T-helper 2 cell treated with Interferon-gamma antibody and Interleukin-4, amounts not matched to agents 5 μg/mL and 100 μg/mL, for 36 hours (primary cell): ENCODE measurements at regions not wholly inside any gene's neighbourhood (a gene's known extent, or its start where the extent isn't known, plus 50 kb on each side); places are given as distances from the start of the nearest gene placed in this dataset.
"Not testable (repeated sequence)": the region's sequence is repeated elsewhere in the genome, so short reads cannot be mapped to it uniquely, and the experiment has no call there.

ENCODE experiments used
- DNase-seq: peaks from one replicate; pipeline ENCODE4 v3.0.0; 2021; ENCODE audit warnings: low spot score
- H3K27ac Mint-ChIP-seq: one replicate; pipeline ENCODE4 v1.8.0; 2021; ENCODE audit warnings: mild to moderate bottlenecking, mixed read lengths
- H3K27me3 Mint-ChIP-seq: one replicate; pipeline ENCODE4 v1.8.0; 2021; ENCODE audit warnings: low read depth, mixed read lengths
- H3K36me3 Mint-ChIP-seq: one replicate; pipeline ENCODE4 v1.8.0; 2021; ENCODE audit warnings: low read depth, mixed read lengths
- H3K4me1 Mint-ChIP-seq: one replicate; pipeline ENCODE4 v1.8.0; 2021; ENCODE audit warnings: low read depth, mixed read lengths
- H3K4me3 Mint-ChIP-seq: one replicate; pipeline ENCODE4 v1.8.0; 2022; ENCODE audit warnings: mild to moderate bottlenecking, moderate library complexity, mixed read lengths
- H3K9me3 Mint-ChIP-seq: one replicate; pipeline ENCODE4 v1.8.0; 2021; ENCODE audit warnings: mixed read lengths

DNA sequence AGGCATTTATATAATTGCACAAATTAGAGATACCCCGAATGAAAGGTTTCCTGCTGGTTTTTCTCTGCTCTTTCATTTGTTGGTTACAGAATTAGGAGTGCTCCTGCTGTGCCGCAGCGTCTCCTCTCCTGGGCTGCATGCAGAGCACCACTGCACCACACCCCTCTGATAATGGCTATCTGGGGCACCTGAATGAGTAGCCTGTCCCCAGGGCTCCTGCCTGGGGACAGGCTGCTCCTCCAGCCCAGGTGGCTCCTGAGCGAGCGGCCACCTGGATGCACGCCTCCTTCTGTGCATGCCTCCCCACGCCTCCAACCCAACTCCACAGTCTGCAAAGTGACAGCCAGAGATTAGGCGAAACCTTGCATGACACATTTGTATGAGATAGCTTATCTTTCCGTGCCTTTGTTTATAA, 242.6 kb upstream of the FZD8 start:
- Mint-ChIP-seq H3K4me3 (no peak overlapping the region), H3K36me3 (no peaks in the 10 kb centered on the region), H3K4me1 (no peaks in the 10 kb centered on the region), H3K27me3 (no peaks in the 10 kb centered on the region), H3K27ac (no peak overlapping the region), H3K9me3 (no peaks in the 10 kb centered on the region)
- no peak for DNase-seq

DNA sequence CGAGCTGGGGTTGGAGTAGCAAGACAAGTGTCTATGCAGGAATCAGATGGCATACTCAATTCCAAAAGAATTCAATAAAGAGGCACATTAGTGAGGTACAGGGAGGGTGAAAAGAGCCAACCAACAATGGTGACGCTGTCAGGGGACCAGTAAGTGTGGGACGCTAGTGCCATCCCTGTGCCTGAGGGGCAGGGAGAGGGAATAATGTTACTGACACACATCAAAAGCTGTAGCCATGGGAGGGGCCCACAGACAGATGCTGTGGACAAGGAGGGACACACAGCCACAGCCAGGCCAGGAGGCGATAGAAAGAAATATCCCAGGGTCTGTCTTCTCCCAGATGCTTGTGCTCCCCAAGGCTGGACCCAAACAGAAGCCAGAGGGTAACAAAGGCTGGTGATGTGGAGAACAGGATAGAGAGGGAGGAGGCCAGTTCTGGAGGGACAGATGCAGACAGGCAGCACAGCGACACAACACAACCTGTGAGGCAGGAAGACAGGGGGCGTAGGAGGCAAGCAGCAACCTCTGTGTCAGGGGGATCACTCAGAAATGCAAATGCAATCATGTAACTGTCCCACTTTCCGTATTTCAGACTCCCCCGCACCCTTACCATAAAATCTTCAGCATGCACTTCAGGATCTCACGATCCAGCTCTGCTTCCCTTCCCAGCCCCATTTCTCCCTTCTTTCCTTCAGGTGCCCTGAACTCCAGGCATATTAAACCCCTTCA, 240.5 kb upstream of the FZD8 start:
- H3K4me3 Mint-ChIP-seq: no peak overlapping the region
- DNase-seq: no peak
- no peaks in the 10 kb centered on the region for H3K4me1 Mint-ChIP-seq
- no peaks in the 10 kb centered on the region for H3K27me3 Mint-ChIP-seq
- no peaks in the 10 kb centered on the region for H3K36me3 Mint-ChIP-seq
- no peaks in the 10 kb centered on the region for H3K9me3 Mint-ChIP-seq
- H3K27ac Mint-ChIP-seq: no peak overlapping the region

DNA sequence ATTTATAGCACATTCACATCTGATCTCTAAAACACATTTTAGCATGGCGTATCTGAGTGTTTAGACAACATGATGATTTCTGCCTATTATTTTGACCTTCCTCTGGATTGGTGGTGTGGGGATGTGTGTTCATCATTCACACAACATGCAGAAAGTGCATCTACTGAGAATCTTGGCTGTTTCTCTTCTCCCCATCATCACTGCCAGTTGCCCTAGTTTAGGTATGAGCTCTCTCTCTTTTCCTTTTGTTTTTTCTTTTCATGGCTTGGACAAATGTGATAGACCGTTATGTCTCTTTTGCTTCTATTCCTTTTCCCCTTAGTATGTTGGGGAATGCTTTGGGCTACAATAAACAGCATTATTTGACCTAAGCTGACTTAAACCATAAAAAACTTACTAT, 239.2 kb upstream of the FZD8 start:
- no peaks in the 10 kb centered on the region for H3K36me3 Mint-ChIP-seq
- H3K4me3 Mint-ChIP-seq: no peak overlapping the region
- DNase-seq: no peak
- no peaks in the 10 kb centered on the region for H3K9me3 Mint-ChIP-seq
- H3K27me3 Mint-ChIP-seq: no peaks in the 10 kb centered on the region
- H3K4me1 Mint-ChIP-seq: no peaks in the 10 kb centered on the region
- H3K27ac Mint-ChIP-seq: no peak overlapping the region

GRCh38 chr10:35876248-35876647, 234.2 kb upstream of the FZD8 start:
- Mint-ChIP-seq H3K4me1 (no peaks in the 10 kb centered on the region), H3K4me3 (no peak overlapping the region), H3K27me3 (no peaks in the 10 kb centered on the region), H3K36me3 (no peaks in the 10 kb centered on the region), H3K27ac (no peak overlapping the region), H3K9me3 (no peaks in the 10 kb centered on the region)
- DNase-seq: no peak

GRCh38 chr10:35875016-35875676, 233.1 kb upstream of the FZD8 start:
- Mint-ChIP-seq H3K4me1 (no peaks in the 10 kb centered on the region), H3K36me3 (no peaks in the 10 kb centered on the region), H3K27me3 (no peaks in the 10 kb centered on the region), H3K4me3 (no peak overlapping the region), H3K27ac (no peak overlapping the region), H3K9me3 (no peaks in the 10 kb centered on the region)
- DNase-seq: no peak

DNA sequence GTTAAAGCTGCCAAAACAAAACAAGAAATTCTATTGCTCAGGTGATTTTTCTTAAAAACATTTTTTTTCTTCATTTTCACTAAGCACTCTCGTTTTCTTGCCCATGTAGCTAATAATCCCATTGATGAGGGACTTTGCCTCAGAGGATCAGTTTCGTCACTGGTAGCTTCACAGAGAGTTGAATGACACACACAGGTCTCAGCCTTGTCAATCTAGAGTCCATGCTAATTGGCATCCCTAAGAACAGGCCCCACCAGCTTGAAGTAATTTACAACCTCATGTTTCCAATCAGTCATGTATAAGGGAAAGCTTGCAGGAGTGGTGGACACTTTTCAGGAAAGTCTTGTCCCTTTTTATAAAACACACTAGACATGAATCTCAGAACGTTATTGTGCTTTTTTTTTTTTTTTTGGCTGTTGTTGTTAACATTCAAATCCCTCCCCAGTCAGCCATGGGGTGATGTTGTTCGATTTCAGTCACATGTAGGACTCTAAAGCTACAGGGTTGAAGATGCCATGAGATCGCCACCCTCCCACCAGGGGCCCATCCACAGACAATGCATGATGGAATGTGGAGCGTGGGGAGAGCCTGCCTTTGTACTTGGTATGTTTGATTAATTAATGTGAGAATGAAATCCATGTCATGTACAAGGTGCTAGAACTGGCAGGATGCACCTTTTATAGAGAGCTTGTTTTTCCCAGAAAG, 232.4 kb upstream of the FZD8 start:
- Mint-ChIP-seq H3K4me1 (no peaks in the 10 kb centered on the region), H3K36me3 (no peaks in the 10 kb centered on the region), H3K9me3 (no peaks in the 10 kb centered on the region), H3K27ac (no peak overlapping the region), H3K27me3 (no peaks in the 10 kb centered on the region), H3K4me3 (no peak overlapping the region)
- DNase-seq: no peak

GRCh38 chr10:35872671-35873070, 230.6 kb upstream of the FZD8 start:
- no peaks in the 10 kb centered on the region for H3K9me3 Mint-ChIP-seq
- H3K27me3 Mint-ChIP-seq: no peaks in the 10 kb centered on the region
- no peak overlapping the region for H3K4me3 Mint-ChIP-seq
- no peaks in the 10 kb centered on the region for H3K4me1 Mint-ChIP-seq
- no peak overlapping the region for H3K27ac Mint-ChIP-seq
- H3K36me3 Mint-ChIP-seq: no peaks in the 10 kb centered on the region
- no peak for DNase-seq

GRCh38 chr10:35870665-35871310, 228.7 kb upstream of the FZD8 start:
- Mint-ChIP-seq H3K27me3 (no peaks in the 10 kb centered on the region), H3K4me3 (no peak overlapping the region), H3K36me3 (no peaks in the 10 kb centered on the region), H3K27ac (no peak overlapping the region), H3K9me3 (no peaks in the 10 kb centered on the region), H3K4me1 (no peaks in the 10 kb centered on the region)
- no peak for DNase-seq

DNA sequence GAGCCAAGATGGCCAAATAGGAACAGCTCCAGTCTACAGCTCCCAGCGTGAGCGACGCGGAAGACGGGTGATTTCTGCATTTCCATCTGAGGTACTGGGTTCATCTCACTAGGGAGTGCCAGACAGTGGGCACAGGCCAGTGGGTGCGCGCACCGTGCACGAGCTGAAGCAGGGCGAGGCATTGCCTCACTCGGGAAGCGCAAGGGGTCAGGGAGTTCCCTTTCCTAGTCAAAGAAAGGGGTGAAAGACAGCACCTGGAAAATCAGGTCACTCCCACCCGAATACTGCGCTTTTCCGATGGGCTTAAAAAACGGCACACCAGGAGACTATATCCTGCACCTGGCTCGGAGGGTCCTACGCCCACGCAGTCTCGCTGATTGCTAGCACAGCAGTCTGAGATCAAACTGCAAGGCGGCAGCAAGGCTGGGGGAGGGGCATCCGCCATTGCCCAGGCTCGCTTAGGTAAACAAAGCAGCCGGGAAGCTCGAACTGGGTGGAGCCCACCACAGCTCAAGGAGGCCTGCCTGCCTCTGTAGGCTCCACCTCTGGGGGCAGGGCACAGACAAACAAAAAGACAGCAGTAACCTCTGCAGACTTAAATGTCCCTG, 216.7 kb upstream of the FZD8 start:
- H3K4me1 Mint-ChIP-seq, H3K27ac Mint-ChIP-seq, DNase-seq, H3K4me3 Mint-ChIP-seq, H3K36me3 Mint-ChIP-seq, H3K9me3 Mint-ChIP-seq, H3K27me3 Mint-ChIP-seq: not testable (repeated sequence)

GRCh38 chr10:35857860-35858259, 215.8 kb upstream of the FZD8 start:
- no peak for DNase-seq
- H3K9me3 Mint-ChIP-seq: peaks cover 7% of the 10 kb centered on the region
- H3K4me3 Mint-ChIP-seq: no peak overlapping the region
- H3K36me3 Mint-ChIP-seq: no peaks in the 10 kb centered on the region
- H3K27ac Mint-ChIP-seq: no peak overlapping the region
- no peaks in the 10 kb centered on the region for H3K4me1 Mint-ChIP-seq
- no peaks in the 10 kb centered on the region for H3K27me3 Mint-ChIP-seq

DNA sequence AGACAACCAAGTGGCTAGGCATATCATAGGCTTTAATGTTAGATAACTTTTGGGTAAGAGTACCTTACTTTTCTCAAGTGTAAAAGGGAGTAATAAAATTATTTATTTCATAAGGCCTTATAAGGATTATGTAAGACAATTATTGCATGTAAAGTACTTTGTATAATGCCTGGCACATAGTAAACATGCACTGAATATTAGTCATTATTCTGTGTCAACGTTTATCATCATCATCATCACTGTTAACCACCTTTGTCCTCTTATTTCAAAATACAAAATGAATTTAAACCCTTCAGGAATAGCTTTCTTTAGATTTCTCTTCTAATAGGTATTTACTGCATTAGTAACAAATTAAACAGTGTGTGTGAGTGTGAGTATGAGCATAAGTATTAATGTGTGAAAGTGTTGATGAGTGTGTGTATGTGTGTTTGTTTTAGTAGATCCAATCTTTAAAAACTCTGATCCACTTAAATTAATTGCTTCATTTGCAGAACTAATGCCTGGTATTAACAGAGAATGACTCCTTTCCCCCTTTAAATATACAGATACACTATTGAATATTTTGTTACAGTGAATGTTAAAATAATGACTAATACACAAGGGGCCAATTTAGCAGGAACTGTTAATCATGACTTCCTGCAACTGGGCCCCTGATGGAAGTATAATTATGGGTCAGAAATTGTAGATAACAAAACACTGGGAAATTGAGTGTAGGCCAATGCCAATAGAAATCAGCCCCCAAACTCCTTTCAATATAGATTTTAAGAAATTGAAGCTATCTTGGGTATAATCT, 213.3 kb upstream of the FZD8 start:
- Mint-ChIP-seq H3K9me3 (peaks cover 7% of the 10 kb centered on the region), H3K4me1 (no peaks in the 10 kb centered on the region), H3K27ac (no peak overlapping the region), H3K4me3 (no peak overlapping the region), H3K27me3 (no peaks in the 10 kb centered on the region), H3K36me3 (no peaks in the 10 kb centered on the region)
- no peak for DNase-seq

DNA sequence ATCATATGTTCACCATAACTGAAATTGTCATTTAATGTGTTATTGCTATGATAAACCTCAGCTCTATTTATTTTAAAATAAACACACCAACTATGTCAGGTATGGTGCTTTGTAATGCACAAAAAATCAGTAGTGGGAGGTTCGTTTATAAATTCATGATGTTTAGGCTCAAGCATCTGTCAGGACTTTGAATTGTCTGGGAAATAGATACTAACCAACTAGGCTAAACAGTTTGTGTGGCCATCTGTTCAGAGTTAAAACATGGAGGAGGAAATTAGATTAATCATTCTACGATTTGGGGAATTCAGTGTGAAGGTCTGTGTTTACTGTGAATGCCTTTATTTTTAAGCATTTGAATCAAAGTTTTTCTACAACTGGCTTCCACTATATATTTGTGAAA, 212.6 kb upstream of the FZD8 start:
- Mint-ChIP-seq H3K36me3 (no peaks in the 10 kb centered on the region), H3K9me3 (peaks cover 7% of the 10 kb centered on the region), H3K4me3 (no peak overlapping the region), H3K4me1 (no peaks in the 10 kb centered on the region), H3K27ac (no peak overlapping the region), H3K27me3 (no peaks in the 10 kb centered on the region)
- DNase-seq: no peak

- Mint-ChIP-seq H3K36me3 (no peaks in the 10 kb centered on the region), H3K9me3 (no peaks in the 10 kb centered on the region), H3K4me1 (no peaks in the 10 kb centered on the region), H3K4me3 (no peak overlapping the region), H3K27me3 (no peaks in the 10 kb centered on the region), H3K27ac (no peak overlapping the region)
- no peak for DNase-seq
Observed at GRCh38 chr10:35852721-35853120, 210.6 kb upstream of the FZD8 start.
